ENCODE measurements at regions not wholly inside any gene's neighbourhood (a gene's known extent, or its start where the extent isn't known, plus 50 kb on each side); places are given as distances from the start of the nearest gene placed in this dataset.
"Not testable (repeated sequence)": the region's sequence is repeated elsewhere in the genome, so short reads cannot be mapped to it uniquely, and the experiment has no call there.

- DNase-seq (ENCODE audit: low spot score), result not testable (repeated sequence)
Measured at GRCh38 chr9:68593760-68594159, 53.1 kb upstream of the TMEM252 start.

GRCh38 chr9:68595868-68596267 is 55.2 kb upstream of the TMEM252 start:
- no peak for DNase-seq (ENCODE audit: low spot score)

DNA sequence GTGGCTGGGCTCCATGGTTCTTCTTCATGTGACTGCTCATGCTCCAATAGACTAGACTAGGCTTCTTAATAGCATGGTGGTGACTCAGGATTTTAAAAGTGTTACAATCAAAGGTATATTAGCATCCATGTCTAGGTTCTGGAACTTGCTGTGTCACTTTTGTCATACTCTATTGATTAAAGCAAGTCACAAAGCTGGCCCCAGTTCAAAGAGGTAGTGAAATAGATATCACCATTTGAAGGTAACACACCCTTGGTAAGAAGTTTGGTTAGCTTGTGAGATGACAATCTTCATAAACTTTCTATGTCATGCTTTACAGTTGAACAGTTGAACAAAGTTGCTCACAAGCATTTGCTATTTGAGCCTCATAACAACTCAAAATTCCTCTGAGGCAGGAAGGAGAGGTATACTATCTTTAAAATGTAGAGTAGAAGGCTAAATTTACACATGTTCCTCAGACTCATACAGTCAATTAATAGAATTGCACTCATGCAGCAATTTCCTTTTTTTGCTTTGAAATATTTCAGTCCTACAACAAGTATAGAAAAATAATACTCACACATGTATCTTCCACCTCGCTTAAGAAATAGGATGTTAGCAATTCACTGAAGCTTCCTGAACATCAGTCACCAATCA is 56.8 kb upstream of the TMEM252 start:
- DNase-seq (ENCODE audit: low spot score), result no peak

- no peak for DNase-seq (ENCODE audit: low spot score)
Measured at GRCh38 chr9:68599826-68600225, 59.1 kb upstream of the TMEM252 start.

DNA sequence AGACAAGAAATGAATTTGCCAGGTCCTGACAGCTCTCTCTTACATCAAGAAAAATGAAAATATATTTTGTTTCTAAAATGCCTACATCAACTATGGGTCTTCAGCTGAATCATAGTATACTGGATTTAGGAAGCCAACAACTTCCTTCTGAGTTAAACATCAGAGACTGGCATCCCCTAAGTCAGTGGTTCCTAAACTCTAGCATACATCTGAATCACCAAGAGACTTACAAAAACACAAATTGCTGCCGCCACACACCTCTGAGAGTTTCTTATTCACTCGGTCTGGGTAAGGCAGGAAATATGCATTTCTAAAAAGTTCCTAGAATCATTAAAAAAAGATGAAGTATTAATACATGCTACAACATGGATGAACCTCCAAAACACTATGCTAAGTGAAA is 60.4 kb upstream of the TMEM252 start:
- no peak for DNase-seq (ENCODE audit: low spot score)

- no peak for DNase-seq (ENCODE audit: low spot score)
Measured at GRCh38 chr9:68603371-68603770, 62.7 kb upstream of the TMEM252 start.

DNA sequence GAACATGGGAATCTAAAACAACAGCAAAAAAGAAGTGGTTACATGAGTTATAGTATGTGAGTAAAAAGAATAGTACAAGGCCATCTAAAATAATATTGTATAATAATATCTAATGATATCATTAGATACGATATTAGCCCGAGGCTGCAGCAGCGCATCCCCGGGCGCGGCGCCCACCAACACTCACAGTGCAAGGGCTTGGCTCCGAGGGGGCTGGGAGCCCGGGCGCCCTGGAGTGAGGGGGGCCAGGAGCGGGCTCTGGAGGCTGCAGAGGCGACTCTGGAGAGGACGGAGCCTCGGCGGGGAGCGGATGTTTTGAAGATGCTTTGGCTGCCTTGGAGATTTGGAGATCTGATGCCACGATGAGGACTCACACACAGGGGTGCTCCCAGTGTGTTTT is 68.1 kb upstream of the TMEM252 start:
- no peak for DNase-seq (ENCODE audit: low spot score)

GRCh38 chr9:68609901-68610415 is 69.3 kb upstream of the TMEM252 start:
- DNase-seq (ENCODE audit: low spot score), result no peak

DNA sequence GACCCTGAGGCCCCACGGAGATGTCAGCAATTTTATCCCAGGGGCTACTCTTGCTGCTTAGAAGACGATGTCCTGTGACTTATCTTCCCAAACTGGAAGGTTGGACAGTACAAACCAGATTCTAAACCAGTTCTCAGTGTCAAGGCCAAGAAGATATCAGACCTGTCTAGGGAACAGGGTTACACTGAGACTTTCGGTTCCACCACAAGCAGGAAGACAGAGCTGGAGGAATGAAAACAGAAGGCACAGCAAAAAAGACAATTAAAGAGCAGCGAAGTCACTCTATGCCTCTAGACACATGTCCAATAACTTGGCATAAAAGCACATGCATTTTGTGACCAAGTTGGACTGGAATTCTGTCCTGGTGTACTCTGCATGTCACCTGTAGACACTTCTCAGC is 73.4 kb upstream of the TMEM252 start:
- DNase-seq (ENCODE audit: low spot score), result no peak

- DNase-seq (ENCODE audit: low spot score), result not testable (repeated sequence)
Measured at GRCh38 chr9:68617011-68617410, 76.3 kb upstream of the TMEM252 start.

GRCh38 chr9:68619072-68619471 is 78.4 kb upstream of the TMEM252 start:
- no peak for DNase-seq (ENCODE audit: low spot score)

DNA sequence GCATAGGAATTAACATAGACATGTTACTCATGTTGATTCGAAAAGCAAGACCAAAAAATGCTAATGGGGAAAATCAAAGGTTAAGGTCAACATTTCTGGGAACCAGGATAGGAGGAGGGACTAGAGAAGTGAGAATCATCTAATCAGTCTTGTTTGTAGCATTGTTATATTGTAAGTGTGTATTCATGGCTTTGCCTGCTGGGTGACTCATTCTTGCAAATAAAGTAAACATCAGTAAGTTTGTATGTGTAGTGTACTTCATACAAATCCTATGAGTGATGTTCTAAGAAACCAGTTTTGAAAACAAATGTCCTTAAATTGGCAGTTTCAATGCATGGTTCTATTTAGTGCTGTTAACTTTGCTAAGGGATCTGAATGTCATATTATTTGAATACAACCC is 79.0 kb upstream of the TMEM252 start:
- no peak for DNase-seq (ENCODE audit: low spot score)

- no peak for DNase-seq (ENCODE audit: low spot score)
Measured at GRCh38 chr9:68625559-68625958, 79.5 kb upstream of the PIP5K1B start.

DNA sequence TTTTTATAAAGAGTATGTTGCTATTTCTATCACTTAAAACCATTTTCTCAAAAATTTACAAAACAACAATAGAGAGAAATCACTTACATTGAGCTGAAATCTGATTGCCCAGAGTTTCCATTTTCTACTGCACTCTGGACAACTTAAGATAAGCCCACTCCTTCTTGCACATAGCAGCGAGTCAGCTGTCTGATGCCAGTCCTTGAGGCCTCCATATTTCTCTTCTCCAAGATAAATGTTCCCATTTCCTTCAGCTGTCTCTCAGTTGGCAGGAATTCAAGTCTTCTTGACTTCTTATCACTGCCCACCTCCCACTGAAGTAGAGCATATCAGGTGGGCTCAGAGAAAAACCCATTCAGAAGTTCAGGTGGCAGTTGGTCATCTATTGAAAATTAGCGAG is 78.5 kb upstream of the PIP5K1B start:
- DNase-seq (ENCODE audit: low spot score), result no peak

GRCh38 chr9:68627104-68627503 is 77.9 kb upstream of the PIP5K1B start:
- no peak for DNase-seq (ENCODE audit: low spot score)

GRCh38 chr9:68627594-68627993 is 77.4 kb upstream of the PIP5K1B start:
- no peak for DNase-seq (ENCODE audit: low spot score)

- DNase-seq (ENCODE audit: low spot score), result no peak
Measured at GRCh38 chr9:68629042-68629441, 76.0 kb upstream of the PIP5K1B start.

- no peak for DNase-seq (ENCODE audit: low spot score)
Measured at GRCh38 chr9:68631811-68632210, 73.2 kb upstream of the PIP5K1B start.

DNA sequence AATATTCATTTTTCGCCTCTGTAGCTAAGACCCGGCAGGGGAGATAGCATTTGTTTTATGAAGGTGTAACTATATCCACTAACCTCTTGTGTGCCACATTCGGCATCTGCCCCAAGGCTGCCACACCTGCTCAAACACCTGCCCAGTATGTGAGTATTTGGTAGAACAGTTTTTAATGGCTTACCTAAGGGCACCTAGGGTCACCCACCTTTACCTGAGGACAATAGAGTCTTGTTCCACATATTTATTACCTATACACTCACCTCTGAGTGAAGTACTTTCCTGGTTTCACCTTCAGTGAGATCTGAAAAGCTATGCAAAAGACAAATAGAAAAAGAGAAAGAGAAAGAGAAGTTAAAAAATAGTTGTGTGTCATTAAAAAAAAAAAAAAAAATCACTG is 68.0 kb upstream of the PIP5K1B start:
- peak; percentile 36 for DNase-seq (ENCODE audit: low spot score)

DNA sequence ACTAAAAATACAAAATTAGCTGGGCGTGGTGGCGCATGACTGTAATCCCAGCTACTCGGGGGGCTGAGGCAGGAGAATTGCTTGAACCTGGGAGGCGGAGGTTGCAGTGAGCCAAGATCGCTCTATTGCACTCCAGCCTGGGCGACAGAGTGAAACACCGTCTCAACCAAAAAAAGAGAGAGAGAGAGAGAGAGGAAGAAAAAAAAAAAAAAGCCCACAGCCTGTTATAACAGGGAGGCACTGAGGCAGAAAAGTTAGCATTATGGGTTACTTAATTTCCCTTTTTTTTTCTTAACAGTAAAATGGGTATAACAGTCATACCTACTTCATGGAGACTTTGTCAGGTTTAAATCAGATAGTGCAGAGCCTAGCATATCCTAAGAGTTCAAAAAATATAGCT is 65.8 kb upstream of the PIP5K1B start:
- DNase-seq (ENCODE audit: low spot score), result not testable (repeated sequence)

DNA sequence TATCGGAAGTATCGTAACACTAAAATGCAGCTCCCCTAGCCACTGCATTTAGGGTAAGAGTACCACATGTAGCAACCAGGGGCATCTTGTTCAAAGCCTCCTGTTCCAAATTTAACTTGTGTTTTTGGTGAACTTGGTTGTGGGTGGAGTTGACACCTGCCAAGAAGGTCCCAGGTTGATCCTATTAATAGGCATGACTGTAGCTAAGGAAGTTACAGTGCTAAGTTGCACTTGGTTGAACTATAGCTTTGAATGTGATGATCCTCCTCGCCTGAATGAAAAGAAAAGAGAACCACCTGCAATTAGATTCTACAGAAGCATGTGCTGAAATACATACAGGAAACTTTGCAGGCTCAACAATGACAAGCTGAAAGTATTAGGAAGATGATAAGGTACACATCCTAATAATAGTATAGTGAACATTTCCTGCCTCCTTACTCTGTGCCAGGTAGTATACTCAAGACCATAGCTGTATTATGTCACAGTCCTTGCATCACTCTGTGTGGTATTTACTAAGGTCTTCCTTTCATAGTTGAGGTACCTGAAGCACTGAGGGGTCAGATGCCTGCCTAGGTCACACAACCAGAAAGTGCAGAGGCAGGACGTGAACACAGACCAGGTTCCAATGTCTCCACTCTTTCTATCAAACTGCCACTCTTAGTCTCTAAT is 64.5 kb upstream of the PIP5K1B start:
- no peak for DNase-seq (ENCODE audit: low spot score)

- DNase-seq (ENCODE audit: low spot score), result no peak
Measured at GRCh38 chr9:68643901-68644809, 60.9 kb upstream of the PIP5K1B start.
